GM19328 (cell line): ENCODE measurements at regions not wholly inside any gene's neighbourhood (a gene's known extent, or its start where the extent isn't known, plus 50 kb on each side); places are given as distances from the start of the nearest gene placed in this dataset.
A peak's percentile ranks its signal among the peaks of the same experiment; 100 is the strongest.
"Not testable (repeated sequence)": the region's sequence is repeated elsewhere in the genome, so short reads cannot be mapped to it uniquely, and the experiment has no call there.

Experiments
- ATAC-seq: cut with Tn5 transposase; IDR thresholded peaks from one replicate; pipeline ENCODE4 v1.9.1; 2021; ENCODE audit warnings: mild to moderate bottlenecking, moderate library complexity; ENCODE audit not compliant: unreplicated experiment

- no peak for ATAC-seq
These were observed 516.1 kb downstream of the CCSER2 start for GRCh38 chr10:84844461-84844860.

DNA sequence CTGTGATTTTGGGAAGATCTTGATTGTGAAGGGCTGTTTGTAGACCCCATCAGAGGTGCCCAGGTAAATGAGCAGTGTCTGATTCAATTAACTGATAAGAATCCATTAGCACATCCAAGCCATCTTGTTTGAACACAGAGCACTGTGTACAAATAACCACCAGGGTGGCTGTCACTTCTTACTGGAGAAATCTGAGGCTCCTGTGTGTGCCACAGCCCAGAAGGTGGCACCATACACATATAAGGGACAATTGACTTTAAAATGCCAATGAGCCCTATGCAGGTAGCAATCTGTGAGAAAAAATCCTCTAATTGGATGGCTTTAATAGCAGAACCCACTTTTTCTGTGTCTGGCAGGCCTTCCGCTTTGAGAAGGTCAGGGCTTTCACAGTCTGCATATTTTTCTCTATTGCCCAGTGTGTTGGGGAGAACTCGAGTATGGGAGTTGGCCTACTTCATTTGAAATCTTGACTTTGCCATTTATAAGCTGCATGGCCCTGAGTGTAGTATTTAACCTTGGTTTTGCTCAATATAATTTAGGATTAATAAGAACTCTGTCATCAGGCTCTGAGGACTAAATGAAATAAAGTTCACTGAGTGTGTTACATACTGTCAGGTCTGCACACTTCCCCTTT is 517.4 kb downstream of the CCSER2 start:
- ATAC-seq, result peak; percentile 72

- no peak for ATAC-seq
These were observed 518.4 kb downstream of the CCSER2 start for GRCh38 chr10:84846658-84847316.

GRCh38 chr10:84848967-84849366 is 520.6 kb downstream of the CCSER2 start:
- no peak for ATAC-seq

DNA sequence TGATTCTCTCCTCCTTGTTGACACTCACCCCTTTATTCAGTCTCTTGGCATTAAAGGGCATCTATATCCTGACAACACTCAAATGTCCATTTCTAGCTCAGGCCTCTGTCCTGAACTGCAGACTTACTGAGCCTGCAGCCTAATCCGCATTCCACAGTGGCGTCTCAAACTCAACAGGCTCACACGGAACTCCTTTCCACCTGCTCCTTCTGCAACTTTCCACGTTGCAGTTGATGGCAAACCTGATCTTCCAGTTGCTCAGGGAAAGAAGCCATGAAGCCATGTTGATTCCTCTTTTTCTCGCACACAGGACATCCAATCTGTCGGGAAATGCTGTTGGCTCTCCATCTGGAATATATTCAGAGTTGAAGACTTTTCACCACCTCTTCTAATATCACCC is 522.4 kb downstream of the CCSER2 start:
- ATAC-seq, result no peak

DNA sequence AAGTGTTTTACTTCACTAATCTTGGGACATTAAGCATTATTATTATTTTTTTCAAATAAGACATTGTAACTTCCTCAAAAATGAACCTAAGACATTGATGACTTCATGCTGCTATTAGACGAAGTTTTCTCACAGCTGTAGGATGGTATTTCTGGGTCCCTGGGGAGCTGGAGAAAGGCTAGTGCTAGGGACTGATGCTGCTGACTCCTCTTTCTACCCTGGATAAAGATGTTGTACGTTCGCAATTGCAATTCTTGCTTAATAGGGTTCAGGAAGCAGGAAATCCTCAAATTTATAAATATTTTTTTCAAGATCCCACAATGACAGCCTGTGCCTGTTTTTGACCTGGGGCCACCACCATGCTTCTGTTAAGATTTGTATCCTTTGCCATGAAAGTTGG is 526.0 kb downstream of the CCSER2 start:
- no peak for ATAC-seq

- ATAC-seq, result no peak
These were observed 532.5 kb downstream of the CCSER2 start for GRCh38 chr10:84860855-84861254.

DNA sequence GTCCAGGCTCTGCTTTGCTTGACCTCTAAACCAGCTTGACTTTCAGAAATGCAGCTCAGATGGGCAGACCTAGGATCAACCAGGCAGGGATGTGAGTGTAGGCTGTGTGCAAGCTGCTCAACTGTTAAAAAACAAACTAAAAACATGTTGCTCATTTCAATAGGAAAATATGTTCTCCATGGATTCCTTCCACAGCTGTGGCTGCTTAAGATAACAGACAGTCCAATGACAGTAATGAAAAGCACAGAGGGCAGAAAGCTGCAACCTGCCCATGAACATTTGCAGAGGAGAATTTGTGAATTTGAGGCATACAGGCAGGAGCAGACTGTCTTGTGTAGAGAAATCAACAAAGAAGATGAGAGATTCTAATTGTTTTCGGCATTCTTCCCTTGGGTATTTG is 534.2 kb downstream of the CCSER2 start:
- no peak for ATAC-seq

- ATAC-seq, result no peak
These were observed 535.3 kb downstream of the CCSER2 start for GRCh38 chr10:84863675-84864074.

DNA sequence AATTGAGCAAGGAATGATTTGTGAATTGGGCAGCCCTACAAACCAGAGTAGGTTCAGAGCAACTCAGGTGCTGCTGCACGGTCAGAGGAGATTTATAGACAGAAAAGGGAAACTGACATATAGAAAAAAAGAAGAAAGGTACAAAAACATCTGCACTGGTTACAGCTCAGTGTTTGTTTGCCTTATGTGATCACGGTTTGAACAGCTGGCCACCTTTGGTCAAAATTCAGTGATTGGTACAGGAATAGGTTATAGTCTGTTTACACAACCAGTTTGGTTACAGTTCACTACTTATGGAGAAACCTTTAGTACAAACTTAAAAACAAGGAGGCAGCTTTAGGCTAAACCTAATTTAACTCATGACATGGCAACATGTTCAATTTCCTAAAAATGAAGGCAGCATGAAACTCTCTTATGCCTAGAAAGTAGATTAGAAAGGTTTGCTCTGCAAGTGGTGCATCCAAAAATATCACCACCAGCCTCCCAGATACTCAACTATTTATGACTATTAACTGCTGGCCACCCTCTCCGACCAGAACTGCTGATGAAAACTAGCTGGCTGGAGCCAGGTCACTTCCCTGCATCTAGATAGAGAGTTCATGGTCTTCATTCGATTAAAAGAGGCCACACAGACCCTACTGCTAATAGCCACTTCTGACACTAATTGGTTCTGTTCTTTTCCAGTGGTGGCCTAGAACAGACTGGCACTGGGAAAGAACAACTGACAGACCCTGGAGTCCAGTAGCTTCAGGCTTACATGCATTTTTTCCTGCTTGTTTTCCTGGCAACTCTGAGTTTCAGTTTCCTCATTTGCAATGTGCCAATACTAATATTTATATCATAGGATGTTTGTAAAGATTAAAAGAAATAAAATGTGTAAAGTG is 548.0 kb downstream of the CCSER2 start:
- ATAC-seq, result no peak

GRCh38 chr10:84879991-84880390 is 551.6 kb downstream of the CCSER2 start:
- ATAC-seq, result no peak

GRCh38 chr10:84881696-84882095 is 553.3 kb downstream of the CCSER2 start:
- not testable (repeated sequence) for ATAC-seq

- ATAC-seq, result no peak
These were observed 562.3 kb downstream of the CCSER2 start for GRCh38 chr10:84890706-84891105.

DNA sequence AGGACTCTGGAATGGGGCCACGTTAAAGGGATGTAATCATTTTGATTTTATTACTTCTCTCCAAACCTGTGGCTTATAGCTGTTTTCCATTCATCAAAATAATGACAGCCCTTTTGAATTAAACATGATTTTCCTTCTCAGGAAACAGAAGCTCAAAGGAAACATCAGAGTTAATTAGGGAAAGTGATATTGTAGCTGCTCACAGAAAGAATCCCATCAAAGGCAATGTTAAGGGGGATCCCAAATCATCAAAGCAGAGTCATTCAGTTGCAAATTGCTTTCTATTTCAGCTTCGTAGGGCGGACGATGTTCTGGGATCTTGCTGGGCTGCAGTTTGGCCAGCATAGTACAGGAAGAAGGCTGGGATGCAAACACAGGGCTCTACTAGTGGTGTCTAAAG is 563.2 kb downstream of the CCSER2 start:
- no peak for ATAC-seq

DNA sequence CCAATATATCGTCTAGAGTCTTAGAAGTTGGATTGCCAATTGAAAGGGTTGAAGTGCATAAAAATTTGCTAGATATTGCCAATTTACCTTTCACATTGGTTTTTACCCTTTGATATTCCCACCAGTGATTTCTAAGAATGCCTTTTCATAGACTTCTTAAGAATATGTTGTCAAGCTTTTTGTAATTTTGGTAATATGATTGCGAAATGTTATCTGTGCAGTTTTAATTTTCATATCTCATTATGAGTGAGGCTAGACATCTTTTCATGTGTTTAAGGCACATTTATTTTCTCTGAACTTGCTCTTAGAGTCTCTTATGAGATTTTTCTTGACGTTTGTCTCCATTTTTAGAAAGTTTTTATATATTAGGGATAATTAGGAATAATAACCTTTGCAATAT is 567.2 kb downstream of the CCSER2 start:
- ATAC-seq, result no peak

- no peak for ATAC-seq
These were observed 568.5 kb downstream of the CCSER2 start for GRCh38 chr10:84896909-84897308.

GRCh38 chr10:84899268-84899667 is 570.9 kb downstream of the CCSER2 start:
- ATAC-seq, result no peak

DNA sequence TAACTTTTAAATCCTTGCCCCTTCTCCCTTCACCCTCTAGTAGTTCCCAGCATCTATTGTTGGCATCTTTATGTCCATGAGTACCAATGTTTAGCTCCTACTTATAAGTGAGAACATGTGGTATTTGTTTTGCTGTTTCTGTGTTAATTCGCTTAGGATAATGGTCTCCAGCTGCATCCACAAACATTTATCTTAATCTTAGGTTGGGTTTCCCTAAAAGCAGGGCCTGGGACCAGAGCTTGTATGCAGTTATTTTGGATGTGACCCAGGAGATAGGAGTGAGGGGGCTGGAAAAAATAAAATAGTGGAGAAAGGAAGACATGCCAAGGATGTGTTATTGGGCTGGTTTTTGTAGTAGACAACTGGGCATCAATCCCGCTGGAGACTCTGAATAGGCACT is 571.8 kb downstream of the CCSER2 start:
- no peak for ATAC-seq

DNA sequence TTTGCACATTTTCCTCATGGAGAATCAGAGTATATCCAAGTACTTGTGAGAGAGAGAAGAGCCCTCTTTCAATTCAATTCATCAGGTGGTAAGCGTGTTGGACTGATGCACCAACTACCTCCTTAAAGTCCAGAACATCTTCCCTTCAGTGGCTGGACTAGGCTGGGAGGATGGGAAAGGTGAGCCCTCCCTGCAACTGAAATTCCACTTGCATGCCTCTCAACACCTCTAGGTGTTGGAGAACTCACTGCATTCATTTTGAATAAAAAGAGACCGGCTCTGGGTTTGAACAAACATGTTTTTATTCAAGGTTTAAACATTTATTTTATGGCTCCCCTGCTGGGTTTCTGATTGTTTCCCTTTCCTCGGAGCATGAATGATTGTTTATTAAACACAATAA is 573.5 kb downstream of the CCSER2 start:
- ATAC-seq, result no peak

DNA sequence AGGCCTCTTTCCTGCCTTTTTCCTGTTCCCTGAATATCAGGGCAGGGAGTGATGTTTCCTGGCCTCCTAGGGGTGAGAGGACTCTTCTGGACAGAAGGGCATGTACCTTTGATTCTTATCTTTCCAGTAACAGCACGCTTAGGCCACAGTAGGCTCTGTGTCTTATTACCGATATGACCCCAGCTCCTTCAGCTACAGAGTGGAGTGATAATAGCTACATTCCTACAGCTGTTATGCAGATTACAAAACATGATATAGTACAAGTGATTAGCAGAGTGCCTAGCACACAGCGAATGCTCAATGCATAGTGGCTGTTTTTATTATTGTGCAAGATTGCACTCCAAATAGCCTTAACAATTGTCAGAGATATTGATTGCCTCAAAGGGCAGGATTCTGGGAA is 574.2 kb downstream of the CCSER2 start:
- no peak for ATAC-seq

DNA sequence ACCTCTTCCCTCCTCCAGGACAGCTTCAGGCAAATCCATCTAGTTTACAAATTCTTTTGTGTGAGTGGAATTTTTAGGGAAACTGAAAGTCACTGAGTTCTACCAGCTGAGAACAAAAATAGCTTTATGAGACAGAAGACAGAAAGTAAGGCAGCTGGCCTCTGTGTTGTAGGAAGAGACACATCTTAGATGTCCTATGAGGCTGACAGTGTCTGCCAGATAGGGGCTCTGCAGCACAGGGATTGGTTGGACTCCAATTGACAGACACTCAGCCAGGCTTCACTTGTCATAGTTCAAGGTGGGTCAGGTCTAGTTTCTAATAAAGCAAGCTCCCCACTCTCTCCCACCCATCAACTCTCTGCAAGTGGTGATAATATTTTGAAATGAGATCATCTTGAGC is 574.9 kb downstream of the CCSER2 start:
- ATAC-seq, result no peak

GRCh38 chr10:84907461-84908009 is 579.1 kb downstream of the CCSER2 start:
- no peak for ATAC-seq
